NCI-H446 (cell line): ENCODE measurements at regions not wholly inside any gene's neighbourhood (a gene's known extent, or its start where the extent isn't known, plus 50 kb on each side); places are given as distances from the start of the nearest gene placed in this dataset.
"Not testable (repeated sequence)": the region's sequence is repeated elsewhere in the genome, so short reads cannot be mapped to it uniquely, and the experiment has no call there.

ENCODE experiments used
- DNase-seq, 2 experiments: peaks; one replicate each; lab custom pipeline; 2025; lab: John Stamatoyannopoulos, UW

DNA sequence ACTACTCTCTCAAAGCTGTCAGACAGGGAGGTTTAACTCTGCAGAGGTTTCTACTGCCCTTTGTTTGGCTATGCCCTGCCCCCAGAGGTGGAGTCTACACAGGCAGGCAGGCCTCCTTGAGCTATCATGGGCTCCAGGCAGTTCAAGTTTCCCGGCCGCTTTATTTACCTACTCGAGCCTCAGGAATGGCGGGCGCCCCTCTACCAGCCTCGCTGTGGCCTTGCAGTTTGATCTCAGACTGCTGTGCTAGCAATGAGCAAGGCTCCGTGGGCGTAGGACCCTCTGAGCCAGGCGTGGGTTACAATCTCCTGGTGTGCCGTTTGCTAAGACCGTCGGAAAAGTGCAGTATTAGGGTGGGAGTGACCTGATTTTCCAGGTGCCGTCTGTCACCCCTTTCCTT is 124.3 kb downstream of the PTCHD1 start:
- DNase-seq: not testable (repeated sequence)

DNA sequence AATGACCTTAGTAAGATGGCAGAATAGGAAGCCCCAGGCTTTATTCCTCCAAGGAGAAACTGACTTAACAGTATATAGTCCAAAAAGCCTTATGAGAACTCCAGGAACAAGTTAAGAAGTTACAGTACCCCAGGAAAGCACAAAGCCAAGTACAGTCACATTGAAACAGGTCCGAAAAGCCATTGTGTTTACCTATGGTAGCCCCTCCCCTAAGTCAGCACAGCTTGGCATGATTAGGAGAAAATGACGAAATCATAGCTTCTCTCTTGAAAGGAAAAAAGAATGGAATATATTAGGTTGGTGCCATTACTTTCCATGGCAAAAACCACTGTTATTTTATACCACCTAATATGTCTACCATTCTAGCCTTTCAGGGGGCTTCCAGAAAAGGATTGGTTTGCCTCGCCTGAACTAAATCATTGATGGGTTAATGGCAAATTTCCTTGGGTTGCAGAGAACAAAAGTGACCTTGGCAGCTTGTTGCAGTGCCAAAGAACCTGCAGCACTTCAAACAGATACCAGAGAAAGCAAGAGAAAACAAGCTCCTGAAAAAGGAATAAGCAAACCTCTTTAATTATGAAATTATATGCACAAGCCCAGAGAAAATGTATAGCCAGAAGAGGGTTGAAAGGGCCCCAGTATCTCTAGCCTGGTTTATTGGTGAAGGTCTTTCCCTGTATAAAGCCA is 130.6 kb downstream of the PTCHD1 start:
- DNase-seq: no peak

DNA sequence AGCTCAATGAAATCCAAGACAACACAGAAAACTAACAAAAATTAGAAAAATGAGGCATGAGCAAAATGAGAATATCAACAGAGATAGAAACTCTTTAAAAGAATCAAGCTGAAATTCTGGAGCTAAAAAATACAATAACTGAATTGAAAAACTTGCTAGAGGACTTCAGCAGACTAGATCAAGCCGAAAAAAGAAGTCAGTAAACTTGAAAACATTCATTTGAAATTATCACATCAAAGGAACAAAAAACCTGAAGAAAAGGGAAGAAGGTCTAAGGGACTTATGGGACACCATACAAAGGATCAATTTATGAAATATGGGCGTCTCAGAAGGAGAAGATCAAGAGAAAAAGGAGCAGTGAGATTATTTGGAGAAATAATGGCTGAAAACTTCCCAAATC is 131.3 kb downstream of the PTCHD1 start:
- no peak for DNase-seq

DNA sequence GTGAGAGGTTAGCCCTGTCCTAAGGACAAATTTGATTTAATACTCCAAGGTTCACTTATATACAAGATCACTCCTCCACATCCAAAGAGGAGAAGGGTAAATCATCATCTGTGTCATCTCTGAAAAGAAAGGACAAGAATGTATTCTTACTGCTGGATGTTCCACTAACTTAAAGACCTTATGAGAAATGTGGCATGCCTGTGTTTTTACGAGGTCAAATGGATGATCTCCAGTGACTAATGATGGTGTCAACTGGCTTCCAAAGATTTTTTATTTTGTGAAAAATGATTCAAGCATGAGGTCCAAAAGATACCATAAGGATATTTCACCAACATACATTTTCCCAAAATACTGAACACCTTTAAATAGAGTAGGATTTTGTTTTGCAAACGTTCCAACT is 143.4 kb downstream of the PTCHD1 start:
- no peak for DNase-seq

DNA sequence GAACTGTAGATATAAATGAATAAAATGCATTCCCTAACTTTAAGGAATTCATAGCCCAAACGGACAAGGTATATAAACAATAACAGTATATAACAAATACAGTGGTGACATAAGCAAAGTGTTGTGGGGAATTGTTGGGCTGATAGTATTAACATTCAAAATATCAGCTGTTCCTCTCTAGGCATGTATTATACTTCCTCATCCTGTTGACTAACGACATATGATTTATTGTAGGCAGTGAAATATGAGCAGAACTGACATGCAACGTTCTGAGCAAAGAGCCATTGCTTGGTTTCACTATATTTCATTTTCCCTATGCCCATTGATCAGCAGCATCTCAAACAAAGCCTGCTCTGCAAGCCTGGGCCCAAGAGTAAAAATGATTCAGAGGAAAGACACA is 143.9 kb downstream of the PTCHD1 start:
- no peak for DNase-seq

DNA sequence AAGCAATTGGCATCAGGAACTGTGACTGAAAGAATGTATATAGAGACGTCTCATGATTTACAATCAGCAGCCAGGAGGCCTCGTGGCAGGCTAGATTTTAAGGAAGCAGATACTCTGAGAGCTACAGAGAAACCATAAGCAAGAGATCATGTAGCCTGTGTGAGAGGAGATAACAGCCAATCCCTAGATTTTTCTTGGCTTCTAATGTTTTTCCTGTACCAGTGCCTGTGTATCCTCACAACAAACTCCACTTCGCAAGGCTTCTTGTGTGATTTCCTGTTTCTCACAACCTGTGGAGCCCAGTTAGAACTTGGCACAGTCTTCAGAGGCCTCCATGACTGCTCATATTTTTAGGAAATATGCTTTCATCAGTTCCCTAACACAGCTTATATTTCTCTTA is 147.9 kb downstream of the PTCHD1 start:
- no peak for DNase-seq

DNA sequence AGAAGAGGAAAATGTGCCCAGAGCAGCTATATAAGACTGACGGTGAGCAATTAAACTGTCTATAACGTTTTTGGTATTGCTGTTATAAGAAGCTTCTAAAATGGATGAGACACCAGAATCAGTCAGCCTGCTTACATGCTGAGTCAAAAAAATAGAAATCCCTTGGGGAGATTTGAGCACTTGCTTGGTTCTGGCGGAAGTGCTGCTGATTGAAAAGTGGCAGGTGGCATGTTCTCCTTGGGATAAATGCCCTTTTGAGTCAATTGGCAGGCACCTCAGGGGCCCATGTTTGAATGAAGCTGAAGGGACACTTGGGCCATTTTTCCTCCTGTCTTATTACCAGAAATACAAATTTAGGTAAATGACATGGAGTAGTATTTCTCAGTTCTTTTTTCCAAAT is 148.7 kb downstream of the PTCHD1 start:
- DNase-seq: peak in 1 of 2 experiments; percentile 58

DNA sequence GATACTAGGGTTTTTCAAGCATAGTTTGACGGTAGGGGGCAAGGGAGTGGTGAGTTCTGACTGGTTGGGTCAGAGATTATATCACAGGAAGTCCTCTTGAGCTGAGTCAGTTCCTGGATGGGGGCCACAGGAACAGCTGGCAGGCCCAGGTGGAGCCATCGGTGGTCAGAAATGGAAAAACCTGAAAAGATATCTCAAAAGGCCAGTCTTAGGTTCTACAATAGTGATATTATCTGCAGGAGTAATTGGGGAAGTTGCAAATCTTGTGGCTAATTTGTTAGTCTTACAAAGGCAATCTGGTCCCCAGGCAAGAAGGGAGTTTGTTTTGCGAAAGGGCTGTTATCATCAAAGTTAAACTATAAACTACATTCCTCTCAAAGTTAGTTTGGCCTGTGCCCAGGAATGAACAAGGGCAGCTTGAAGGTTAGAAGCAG is 159.3 kb downstream of the PTCHD1 start:
- DNase-seq: no peak

DNA sequence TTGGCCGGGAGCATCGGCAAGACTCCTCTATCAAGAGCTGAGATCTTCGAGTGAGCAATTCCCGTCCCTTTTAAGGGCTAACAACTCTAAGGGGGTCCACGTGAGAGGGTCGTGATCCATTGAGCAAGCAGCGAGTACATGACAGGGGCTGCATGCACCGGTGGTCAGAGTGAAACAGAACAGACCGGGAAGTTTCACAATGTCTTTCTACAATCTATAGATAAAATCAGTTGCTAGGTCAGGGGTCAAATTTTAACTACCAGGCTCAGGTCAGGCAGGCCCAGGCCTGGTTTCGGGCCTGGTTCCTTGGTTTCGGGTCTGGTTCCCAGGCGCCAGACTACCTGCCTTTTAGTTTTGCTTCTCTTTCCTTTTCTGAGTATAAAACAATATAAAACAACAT is 160.1 kb downstream of the PTCHD1 start:
- no peak for DNase-seq

DNA sequence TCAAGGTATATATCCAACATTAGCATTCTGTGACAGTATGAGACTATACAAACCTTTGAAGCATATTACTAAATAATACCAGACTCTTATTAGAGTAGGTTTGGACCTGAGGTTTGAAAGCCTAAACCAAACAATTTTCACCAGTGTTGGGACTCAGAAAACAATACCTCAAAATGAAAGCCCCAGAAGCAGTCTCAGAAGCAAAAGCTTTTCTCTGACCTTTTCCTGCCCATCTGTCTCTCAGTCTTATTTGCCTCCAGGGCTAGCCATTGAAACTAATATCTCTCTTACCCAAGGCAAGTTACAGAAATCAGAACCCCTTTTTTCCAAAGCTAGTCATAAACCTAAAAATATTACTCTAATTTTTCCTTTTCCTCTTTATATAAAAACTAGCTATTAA is 163.3 kb downstream of the PTCHD1 start:
- DNase-seq: no peak

DNA sequence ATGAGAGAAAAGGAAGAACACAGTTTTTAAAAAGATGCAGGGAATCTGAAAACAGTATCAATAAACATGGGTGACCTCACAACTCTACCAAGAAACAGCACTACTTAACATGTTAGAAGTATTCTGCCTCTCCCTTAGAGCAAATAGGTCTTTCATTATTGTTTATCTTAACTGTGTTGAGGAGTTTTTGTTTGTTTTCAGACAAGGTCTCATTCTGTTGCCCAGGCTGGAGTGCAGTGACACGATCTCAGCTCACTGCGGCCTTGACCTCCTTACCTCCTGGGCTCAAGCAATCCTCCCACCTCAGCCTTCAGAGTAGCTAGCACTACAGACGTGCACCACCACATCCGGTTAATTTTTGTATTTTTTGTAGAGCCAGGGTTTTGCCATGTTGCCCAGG is 165.3 kb upstream of the PRDX4 start:
- DNase-seq: no peak

DNA sequence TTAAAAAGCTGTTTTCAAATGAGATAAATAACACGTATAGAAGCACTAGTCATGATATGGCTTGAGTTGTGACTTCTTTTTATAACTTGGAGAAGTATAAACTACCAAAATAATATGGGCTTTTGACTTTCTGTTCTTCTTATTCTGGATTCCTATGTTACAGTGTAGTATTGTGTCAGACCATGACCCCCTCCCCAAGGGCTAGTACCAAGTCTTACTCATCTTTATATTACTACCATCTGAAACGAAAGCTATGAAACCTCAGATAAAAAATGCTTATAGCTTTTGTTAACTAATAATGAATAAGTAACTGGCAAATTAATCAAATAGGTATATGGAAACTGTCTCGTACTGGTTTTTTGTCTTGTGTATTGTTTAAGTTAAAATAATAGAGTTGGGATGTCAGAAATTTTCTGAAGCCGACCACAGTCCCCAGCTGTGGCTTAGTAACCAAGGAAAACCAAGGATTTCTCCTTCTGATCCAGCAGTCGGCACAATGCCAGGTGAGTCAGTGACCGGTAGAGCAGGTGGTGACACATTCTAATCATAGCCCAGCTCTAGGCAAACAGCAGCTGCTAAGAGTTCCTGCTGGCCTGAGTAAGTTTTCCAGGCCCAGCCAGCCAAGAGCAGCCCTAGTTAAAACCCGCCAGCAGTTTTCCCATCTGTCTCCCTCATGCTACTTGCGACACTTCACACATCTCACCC is 163.3 kb upstream of the PRDX4 start:
- peak; percentile 42 to 90 for DNase-seq

DNA sequence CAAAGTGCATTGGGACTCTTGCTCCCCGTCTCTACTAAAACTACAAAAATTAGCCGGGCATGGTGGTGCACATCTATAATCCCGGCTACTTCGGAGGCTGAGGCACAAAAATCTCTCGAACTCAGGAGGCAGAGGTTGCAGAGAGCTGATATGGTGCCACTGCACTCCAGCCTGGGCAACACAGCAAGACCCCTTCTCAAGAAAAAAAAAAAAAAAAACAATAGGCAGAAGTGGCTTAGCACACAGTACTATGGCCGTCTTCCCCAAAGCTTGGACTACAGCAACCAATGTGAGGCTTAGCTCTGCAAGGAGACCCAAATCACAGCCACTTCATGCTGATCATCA is 162.8 kb upstream of the PRDX4 start:
- DNase-seq: no peak

DNA sequence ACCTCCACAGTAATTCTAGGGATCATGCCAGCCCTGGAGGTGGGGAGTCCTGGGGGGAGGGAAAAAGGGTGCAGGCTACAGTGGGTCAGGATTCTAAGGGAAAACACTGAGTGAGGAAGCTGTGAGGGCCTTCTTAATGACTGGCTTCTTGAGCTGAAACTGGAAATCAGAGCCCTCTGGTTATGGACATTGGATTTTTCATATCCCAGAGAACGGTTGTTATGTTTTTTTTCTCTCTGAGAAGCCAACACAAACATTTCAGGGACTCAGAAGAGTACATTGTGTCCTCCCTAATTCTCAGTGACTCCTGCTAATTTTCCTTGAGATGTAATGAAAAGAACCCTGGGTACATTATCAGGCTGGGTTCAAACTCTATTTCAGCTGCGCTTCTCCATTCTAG is 162.4 kb upstream of the PRDX4 start:
- no peak for DNase-seq

DNA sequence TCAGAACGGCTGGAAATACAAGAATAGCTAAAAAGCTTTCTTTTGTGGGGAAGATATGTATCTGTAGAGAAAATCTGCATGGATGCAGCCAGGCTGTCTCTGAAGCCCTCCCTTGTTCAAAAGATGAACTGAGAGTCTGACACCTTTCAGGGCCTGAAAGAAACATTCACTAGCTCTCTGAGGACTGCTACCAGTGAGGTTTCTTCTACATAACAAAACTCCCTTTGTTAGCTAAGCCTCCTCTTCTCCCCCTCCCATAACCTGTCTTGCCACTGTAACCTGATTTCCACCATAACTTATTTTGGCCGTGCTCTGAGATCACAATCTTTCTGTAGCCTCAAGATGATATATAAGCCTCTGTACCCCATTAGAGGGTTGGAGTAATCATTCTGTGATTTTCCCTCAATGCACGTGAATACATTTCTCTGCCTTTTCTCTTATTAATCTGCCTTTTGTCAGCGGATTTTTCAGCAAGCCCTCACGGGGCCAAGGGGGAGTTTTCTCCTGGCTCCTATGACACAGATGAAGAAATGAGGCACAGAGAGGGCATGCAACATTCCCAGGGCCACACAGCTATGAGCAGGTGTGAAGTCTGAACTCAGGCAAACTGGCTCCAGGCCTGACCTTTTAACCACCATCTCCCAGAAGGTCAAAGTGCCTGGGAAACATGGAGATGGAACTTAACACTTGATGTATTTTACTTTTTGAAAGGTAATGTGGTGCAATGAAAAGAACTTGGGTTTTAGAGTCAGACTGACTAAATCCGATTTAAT is 161.6 kb upstream of the PRDX4 start:
- no peak for DNase-seq

DNA sequence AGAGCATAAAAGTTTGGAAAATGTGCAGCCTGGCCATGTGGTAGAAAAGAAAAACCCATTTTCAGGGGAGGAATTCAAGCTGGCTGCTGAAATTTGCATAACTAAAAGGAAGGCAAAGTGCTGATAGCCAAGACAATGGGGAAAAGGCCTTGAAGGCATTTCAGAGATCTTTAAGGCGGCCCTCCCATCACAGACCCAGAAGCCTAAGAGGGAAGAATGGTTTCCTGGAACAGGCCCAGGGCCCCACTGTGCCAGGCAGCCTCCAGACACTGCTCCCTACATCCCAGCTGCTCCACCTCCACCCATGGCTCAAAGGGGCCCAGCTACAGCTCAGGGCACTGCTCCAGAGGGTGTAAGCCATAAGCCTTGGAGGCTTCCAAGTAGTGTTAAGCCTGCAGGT is 158.0 kb upstream of the PRDX4 start:
- peak in 1 of 2 experiments; percentile 69 for DNase-seq

DNA sequence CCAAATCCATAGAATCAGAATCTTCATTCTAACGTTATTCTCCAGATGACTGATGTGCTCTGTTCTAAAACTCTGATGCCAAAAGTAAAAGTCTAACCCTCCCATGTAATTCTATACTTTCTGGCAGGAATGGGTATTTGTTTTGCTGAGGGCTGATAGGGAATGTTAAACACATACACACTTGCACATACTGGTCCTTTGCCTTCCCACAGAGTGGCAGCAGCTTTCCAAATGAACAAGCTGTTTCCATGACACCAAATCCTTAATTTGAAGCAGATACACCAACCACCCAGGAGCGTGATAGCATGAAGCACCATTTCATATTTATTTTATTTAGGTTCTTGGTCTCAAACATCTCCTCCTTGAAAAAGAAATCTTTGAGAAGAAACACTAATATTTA is 155.5 kb upstream of the PRDX4 start:
- DNase-seq: peak in 1 of 2 experiments; percentile 36

DNA sequence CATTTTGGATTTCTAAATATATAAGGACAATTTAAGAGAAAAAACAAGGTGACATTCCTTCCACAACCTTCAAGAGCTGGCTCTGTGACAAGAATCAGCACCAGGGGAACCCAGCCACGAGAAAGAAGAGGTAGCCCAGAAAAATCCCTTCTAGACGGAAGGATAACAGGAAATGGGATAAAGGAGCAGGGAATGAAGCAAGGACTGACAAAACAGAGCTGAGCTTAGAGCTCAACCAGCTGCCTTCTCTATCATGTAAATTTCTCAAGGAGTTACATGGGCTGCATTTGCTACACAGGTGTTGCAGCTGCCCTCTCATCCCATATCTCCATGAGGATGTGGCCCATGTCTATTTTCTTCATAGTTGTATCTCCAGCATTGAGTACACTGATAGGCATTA is 154.2 kb upstream of the PRDX4 start:
- DNase-seq: no peak

DNA sequence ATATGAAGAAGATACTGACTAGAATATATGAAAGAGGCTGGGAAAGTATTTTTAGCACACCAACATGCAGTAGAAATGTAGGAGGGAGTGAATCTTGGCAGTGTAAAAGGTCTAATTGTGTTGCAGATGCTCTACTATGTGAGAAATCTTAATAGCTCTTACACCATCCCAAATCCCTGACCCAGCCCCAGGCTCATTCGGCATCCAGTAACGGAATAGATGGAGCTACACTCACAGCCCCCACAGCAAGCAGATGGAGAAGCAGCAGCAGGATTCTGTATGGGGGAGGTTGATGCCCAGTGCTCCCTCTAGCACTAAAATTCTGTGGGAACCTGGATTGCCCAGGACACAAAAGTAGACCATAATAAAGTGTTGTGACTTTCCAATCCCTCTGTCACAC is 153.2 kb upstream of the PRDX4 start:
- DNase-seq: peak in 1 of 2 experiments; percentile 19

DNA sequence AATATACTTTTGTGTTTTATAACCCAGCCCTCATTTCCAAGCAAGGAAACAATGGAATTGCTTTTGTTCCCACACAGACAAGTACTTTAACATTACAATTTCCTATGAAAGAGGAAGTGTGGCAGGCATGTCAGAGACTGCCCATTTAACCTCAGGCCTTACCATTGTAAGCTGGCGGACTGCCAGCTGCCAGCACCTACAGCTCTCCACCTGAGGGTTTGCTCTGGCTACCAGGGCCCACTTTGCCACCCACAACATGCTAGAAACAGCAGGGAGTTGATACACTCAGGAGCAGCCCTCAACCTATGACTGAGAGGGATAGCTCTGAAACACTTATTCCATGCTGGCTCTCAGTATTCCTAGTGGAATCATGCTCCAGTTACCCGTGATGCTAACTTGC is 152.3 kb upstream of the PRDX4 start:
- no peak for DNase-seq

DNA sequence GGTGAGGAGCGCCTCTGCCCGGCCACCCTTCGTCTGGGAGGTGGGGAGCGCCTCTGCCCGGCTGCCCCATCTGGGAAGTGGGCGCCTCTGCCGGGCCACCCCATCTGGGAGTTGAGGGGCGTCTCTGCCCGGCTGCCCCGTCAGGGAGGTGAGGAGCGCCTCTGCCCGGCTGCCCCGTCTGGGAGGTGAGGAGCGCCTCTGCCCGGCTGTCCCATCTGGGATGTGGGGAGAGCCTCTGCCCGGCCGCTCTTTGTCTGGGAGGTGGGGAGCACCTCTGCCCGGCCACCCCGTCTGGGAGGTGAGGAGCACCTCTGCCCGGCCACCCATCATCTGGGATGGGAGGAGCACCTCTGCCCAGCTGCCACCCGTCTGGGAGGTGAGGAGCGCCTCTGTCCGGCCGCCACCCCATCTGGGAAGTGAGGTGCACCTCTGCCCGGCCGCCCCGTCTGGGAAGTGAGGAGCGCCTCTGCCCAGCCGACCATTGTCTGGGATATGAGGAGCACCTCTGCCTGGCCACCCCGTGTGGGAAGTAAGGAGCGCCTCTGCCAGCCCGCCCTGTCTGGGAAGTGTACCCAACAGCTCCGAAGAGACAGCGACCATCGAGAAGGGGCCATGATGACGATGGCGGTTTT is 144.2 kb upstream of the PRDX4 start:
- not testable (repeated sequence) for DNase-seq

DNA sequence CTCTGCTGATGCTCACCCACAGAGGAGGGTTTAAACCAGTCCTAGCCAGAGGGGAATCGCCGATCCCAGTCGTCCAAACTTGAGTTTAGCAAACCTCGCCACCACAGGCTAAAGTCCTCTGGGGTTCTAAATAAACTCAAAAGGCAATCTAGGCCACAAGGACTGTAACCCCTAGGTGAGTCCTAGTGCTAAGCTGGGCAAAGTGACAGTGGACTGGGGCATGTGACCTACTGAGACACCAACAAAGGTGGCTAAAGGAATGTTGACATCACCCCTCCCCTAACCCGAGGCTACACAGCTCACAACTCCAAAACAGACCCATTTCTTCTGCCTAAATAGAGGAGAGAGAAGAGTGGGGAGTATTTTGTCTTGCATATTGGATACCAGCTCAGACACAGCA is 142.8 kb upstream of the PRDX4 start:
- no peak for DNase-seq

DNA sequence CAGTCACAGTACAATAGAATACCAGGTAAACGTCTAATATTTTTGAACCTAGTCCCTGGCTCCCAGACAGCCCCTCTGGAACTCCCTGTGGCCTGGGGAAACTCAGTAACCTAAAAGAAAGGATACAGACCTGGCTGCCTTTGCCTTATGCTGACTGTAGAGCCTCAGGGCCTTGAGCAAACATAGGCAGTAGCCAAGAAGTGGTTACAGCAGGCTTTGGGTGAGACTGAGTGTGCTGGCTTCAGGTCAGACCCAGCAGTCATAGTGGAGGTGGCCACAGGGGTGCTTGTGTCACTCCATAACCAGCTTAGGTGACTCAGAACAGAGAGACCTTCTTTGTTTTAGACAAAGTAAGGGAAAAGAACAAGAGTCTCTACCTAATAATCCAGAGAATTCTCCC is 141.8 kb upstream of the PRDX4 start:
- no peak for DNase-seq
